Fibroblast of peridontal ligament (primary cell): ENCODE measurements at regions not wholly inside any gene's neighbourhood (a gene's known extent, or its start where the extent isn't known, plus 50 kb on each side); places are given as distances from the start of the nearest gene placed in this dataset.

Source experiments
- DNase-seq: peaks from one replicate; pipeline ENCODE4 v3.0.0-alpha.2; 2010; ENCODE audit errors: extremely low read depth

GRCh38 chr12:34344851-34345522 is 322.7 kb downstream of the ALG10 start:
- DNase-seq, result no peak

GRCh38 chr12:34345801-34346200 is 323.5 kb downstream of the ALG10 start:
- DNase-seq, result no peak

GRCh38 chr12:34346372-34347034 is 324.2 kb downstream of the ALG10 start:
- DNase-seq, result no peak

- DNase-seq, result no peak
Observed at GRCh38 chr12:34347367-34347766, 325.1 kb downstream of the ALG10 start.

- DNase-seq, result no peak
Observed at GRCh38 chr12:34348064-34348463, 325.8 kb downstream of the ALG10 start.

- DNase-seq, result no peak
Observed at GRCh38 chr12:34348836-34349672, 326.8 kb downstream of the ALG10 start.

GRCh38 chr12:34349673-34349961 is 327.3 kb downstream of the ALG10 start:
- DNase-seq, result no peak

GRCh38 chr12:34350092-34351041 is 328.1 kb downstream of the ALG10 start:
- no peak for DNase-seq

- DNase-seq, result no peak
Observed at GRCh38 chr12:34352098-34352497, 329.8 kb downstream of the ALG10 start.

- DNase-seq, result no peak
Observed at GRCh38 chr12:34354239-34355200, 332.2 kb downstream of the ALG10 start.

- no peak for DNase-seq
Observed at GRCh38 chr12:34356233-34356987, 334.1 kb downstream of the ALG10 start.

- no peak for DNase-seq
Observed at GRCh38 chr12:34357791-34358190, 335.5 kb downstream of the ALG10 start.

- no peak for DNase-seq
Observed at GRCh38 chr12:34358198-34358597, 335.9 kb downstream of the ALG10 start.

GRCh38 chr12:34361721-34362316 is 339.5 kb downstream of the ALG10 start:
- DNase-seq, result no peak

GRCh38 chr12:34363050-34363673 is 340.9 kb downstream of the ALG10 start:
- DNase-seq, result no peak

GRCh38 chr12:34368079-34368478 is 345.8 kb downstream of the ALG10 start:
- no peak for DNase-seq

GRCh38 chr12:34371050-34371449 is 348.8 kb downstream of the ALG10 start:
- DNase-seq, result no peak

GRCh38 chr12:34372003-34372402 is 349.7 kb downstream of the ALG10 start:
- no peak for DNase-seq

GRCh38 chr12:34373926-34374325 is 351.6 kb downstream of the ALG10 start:
- DNase-seq, result no peak
